Smooth muscle cell (in vitro differentiated cells): ENCODE measurements at regions not wholly inside any gene's neighbourhood (a gene's known extent, or its start where the extent isn't known, plus 50 kb on each side); places are given as distances from the start of the nearest gene placed in this dataset.

Experiments used
- DNase-seq: peaks from one replicate; lab custom pipeline; 2025; ENCODE audit not compliant: unreplicated experiment; lab: John Stamatoyannopoulos, UW
- H2AFZ ChIP-seq: fragments of 200-600 bp; sonication (generic); 2 replicates; pipeline ENCODE4 v1.6.0; 2016; ENCODE audit warnings: antibody characterized with exemption, low read depth, mild to moderate bottlenecking
- H3F3A ChIP-seq: fragments of 200-600 bp; sonication (generic); 2 replicates; pipeline ENCODE4 v1.6.0; 2017; ENCODE audit warnings: antibody characterized with exemption, low read depth
- H3K27ac ChIP-seq: fragments of 200-600 bp; sonication (generic); 2 replicates; pipeline ENCODE4 v1.5.1; 2016; ENCODE audit warnings: low read depth, mild to moderate bottlenecking
- H3K27me3 ChIP-seq: fragments of 200-600 bp; sonication (generic); 2 replicates; pipeline ENCODE4 v1.6.1; 2016; ENCODE audit warnings: low read depth, mild to moderate bottlenecking
- H3K36me3 ChIP-seq: fragments of 200-600 bp; sonication (generic); 2 replicates; pipeline ENCODE4 v1.5.1; 2016; ENCODE audit warnings: low read depth
- H3K4me1 ChIP-seq: fragments of 200-600 bp; sonication (generic); 2 replicates; pipeline ENCODE4 v1.5.1; 2016; ENCODE audit warnings: low read depth
- H3K4me2 ChIP-seq: fragments of 200-600 bp; sonication (generic); 2 replicates; pipeline ENCODE4 v1.6.0; 2016; ENCODE audit warnings: mild to moderate bottlenecking
- H3K4me3 ChIP-seq: fragments of 200-600 bp; sonication (generic); 2 replicates; pipeline ENCODE4 v1.5.1; 2016; ENCODE audit warnings: mild to moderate bottlenecking
- H3K79me2 ChIP-seq: fragments of 200-600 bp; sonication (generic); 2 replicates; pipeline ENCODE4 v1.6.0; 2016; ENCODE audit warnings: low read depth, mild to moderate bottlenecking
- H3K9ac ChIP-seq: fragments of 200-600 bp; sonication (generic); 2 replicates; pipeline ENCODE4 v1.6.0; 2016; ENCODE audit warnings: low read depth
- H3K9me3 ChIP-seq: fragments of 200-600 bp; sonication (generic); replicated peaks from 2 replicates; pipeline ENCODE4 v1.5.1; 2016; ENCODE audit warnings: low read depth
- H4K20me1 ChIP-seq: fragments of 200-600 bp; sonication (generic); 2 replicates; pipeline ENCODE4 v1.6.0; 2016; ENCODE audit warnings: low read depth
- WGBS: methylation state at CpG from one replicate; pipeline ENCODE4 v1.1.7; 2016; ENCODE audit warnings: low lambda C conversion rate; 5-methylcytosine and 5-hydroxymethylcytosine counted together
- TF ChIP-seq, protein P1 (sequence below): fragments of 200-600 bp; sonication (generic); IDR thresholded peaks from 2 replicates; pipeline ENCODE4 v1.5.1; 2017; ENCODE audit warnings: borderline replicate concordance, mild to moderate bottlenecking, antibody characterized with exemption; ENCODE audit not compliant: insufficient read depth, poor library complexity, severe bottlenecking

DNA sequence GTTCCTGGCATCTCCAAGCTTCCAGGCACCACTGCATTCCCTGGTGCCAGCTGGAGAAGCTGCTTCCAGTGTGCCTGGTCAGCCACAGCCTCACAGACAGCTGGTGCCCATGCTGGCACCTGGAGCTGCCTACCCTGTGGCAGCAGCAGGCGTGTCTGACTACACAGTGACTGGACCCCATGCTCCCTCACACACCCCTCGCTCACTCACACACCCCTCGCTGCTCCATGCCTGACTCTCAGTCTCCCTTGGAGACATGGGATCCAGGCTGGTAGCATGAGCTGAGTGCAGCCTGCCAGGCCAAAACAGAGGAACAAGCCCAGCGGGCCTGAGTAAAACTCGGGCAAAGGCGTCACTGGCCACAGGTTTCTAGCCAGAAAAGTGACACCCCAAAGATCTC, 59.1 kb upstream of the SMIM36 start:
- H3K27me3 ChIP-seq, result no peaks in the 10 kb centered on the region
- no peaks in the 10 kb centered on the region for H4K20me1 ChIP-seq
- H3K4me2 ChIP-seq, result no peak overlapping the region
- H3K4me3 ChIP-seq, result no peak overlapping the region
- no peaks in the 10 kb centered on the region for H3F3A ChIP-seq
- no peak overlapping the region for H3K9ac ChIP-seq
- H3K36me3 ChIP-seq, result no peaks in the 10 kb centered on the region
- no peaks in the 10 kb centered on the region for H3K9me3 ChIP-seq
- no peak overlapping the region for H2AFZ ChIP-seq
- peaks cover 4% of the 10 kb centered on the region for H3K4me1 ChIP-seq
- H3K79me2 ChIP-seq, result no peaks in the 10 kb centered on the region
- TF ChIP-seq, protein P1, sequence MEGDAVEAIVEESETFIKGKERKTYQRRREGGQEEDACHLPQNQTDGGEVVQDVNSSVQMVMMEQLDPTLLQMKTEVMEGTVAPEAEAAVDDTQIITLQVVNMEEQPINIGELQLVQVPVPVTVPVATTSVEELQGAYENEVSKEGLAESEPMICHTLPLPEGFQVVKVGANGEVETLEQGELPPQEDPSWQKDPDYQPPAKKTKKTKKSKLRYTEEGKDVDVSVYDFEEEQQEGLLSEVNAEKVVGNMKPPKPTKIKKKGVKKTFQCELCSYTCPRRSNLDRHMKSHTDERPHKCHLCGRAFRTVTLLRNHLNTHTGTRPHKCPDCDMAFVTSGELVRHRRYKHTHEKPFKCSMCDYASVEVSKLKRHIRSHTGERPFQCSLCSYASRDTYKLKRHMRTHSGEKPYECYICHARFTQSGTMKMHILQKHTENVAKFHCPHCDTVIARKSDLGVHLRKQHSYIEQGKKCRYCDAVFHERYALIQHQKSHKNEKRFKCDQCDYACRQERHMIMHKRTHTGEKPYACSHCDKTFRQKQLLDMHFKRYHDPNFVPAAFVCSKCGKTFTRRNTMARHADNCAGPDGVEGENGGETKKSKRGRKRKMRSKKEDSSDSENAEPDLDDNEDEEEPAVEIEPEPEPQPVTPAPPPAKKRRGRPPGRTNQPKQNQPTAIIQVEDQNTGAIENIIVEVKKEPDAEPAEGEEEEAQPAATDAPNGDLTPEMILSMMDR, result no peak
- WGBS, result 97% methylated on average over 6 of the region's 6 CpGs
- DNase-seq, result no peak
- H3K27ac ChIP-seq, result no peak overlapping the region

- no peak overlapping the region for H3K4me2 ChIP-seq
- H3K4me3 ChIP-seq, result no peak overlapping the region
- no peaks in the 10 kb centered on the region for H3K27me3 ChIP-seq
- peaks cover 4% of the 10 kb centered on the region for H3K4me1 ChIP-seq
- H3K27ac ChIP-seq, result no peak overlapping the region
- H3K9me3 ChIP-seq, result no peaks in the 10 kb centered on the region
- H3K9ac ChIP-seq, result no peak overlapping the region
- 75% methylated on average over 6 of the region's 6 CpGs for WGBS
- H3F3A ChIP-seq, result no peaks in the 10 kb centered on the region
- no peaks in the 10 kb centered on the region for H3K36me3 ChIP-seq
- TF ChIP-seq, protein P1, result no peak
- H3K79me2 ChIP-seq, result no peaks in the 10 kb centered on the region
- no peak overlapping the region for H2AFZ ChIP-seq
- no peak for DNase-seq
- H4K20me1 ChIP-seq, result no peaks in the 10 kb centered on the region
Measured at GRCh38 chr17:55567240-55568214, 56.3 kb upstream of the SMIM36 start.

- Histone ChIP-seq H3K9me3 (no peaks in the 10 kb centered on the region), H3K36me3 (no peaks in the 10 kb centered on the region), H3K27me3 (no peaks in the 10 kb centered on the region), H3K4me3 (no peak overlapping the region), H3K79me2 (no peaks in the 10 kb centered on the region), H3K27ac (no peak overlapping the region), H3K9ac (no peak overlapping the region), H3K4me2 (no peak overlapping the region), H2AFZ (no peak overlapping the region), H3F3A (no peaks in the 10 kb centered on the region), H4K20me1 (no peaks in the 10 kb centered on the region), H3K4me1 (peaks cover 4% of the 10 kb centered on the region)
- 93% methylated on average over 2 of the region's 2 CpGs for WGBS
- TF ChIP-seq, protein P1, result no peak
- no peak for DNase-seq
Measured at GRCh38 chr17:55564081-55564480, 52.8 kb upstream of the SMIM36 start.
